Activated naive CD8-positive, alpha-beta T cell treated with anti-CD3 and anti-CD28 coated beads for 36 hours (primary cell): ENCODE measurements at regions not wholly inside any gene's neighbourhood (a gene's known extent, or its start where the extent isn't known, plus 50 kb on each side); places are given as distances from the start of the nearest gene placed in this dataset.

Experiments used
- DNase-seq: peaks from one replicate; pipeline ENCODE4 v3.0.0; 2021
- H3K27ac Mint-ChIP-seq: one replicate; pipeline ENCODE4 v1.8.0; 2022; ENCODE audit warnings: mild to moderate bottlenecking, moderate library complexity, mixed read lengths
- H3K27me3 Mint-ChIP-seq: one replicate; pipeline ENCODE4 v1.8.0; 2022; ENCODE audit warnings: mild to moderate bottlenecking, mixed read lengths
- H3K36me3 Mint-ChIP-seq: one replicate; pipeline ENCODE4 v1.8.0; 2021; ENCODE audit warnings: mild to moderate bottlenecking, mixed read lengths
- H3K4me1 Mint-ChIP-seq: one replicate; pipeline ENCODE4 v1.8.0; 2021; ENCODE audit warnings: mixed read lengths
- H3K4me3 Mint-ChIP-seq: one replicate; pipeline ENCODE4 v1.8.0; 2022; ENCODE audit warnings: mild to moderate bottlenecking, moderate library complexity, mixed read lengths
- H3K9me3 Mint-ChIP-seq: one replicate; pipeline ENCODE4 v1.8.0; 2022; ENCODE audit warnings: mixed read lengths

DNA sequence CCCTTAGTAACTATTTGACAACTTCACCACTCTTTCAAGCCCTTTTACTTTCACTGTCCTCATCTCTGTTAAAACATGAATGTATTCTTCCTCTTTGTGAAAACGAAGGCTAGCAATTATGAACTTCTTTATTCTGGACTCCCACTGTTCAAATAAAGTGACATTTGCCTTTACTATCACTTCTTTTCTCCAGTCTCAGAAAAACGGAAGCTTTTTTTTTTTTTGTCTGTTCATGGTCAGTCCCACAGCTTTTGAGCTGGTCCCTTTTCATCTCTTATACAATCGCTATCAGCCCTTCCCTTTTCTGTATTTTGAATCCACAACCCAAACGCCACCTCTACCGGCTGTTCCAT lies 327.7 kb downstream of the DKK2 start:
- DNase-seq: no peak
- Mint-ChIP-seq H3K4me1 (no peaks in the 10 kb centered on the region), H3K9me3 (peaks cover 1% of the 10 kb centered on the region), H3K4me3 (no peak overlapping the region), H3K27me3 (no peaks in the 10 kb centered on the region), H3K36me3 (no peaks in the 10 kb centered on the region), H3K27ac (no peak overlapping the region)

DNA sequence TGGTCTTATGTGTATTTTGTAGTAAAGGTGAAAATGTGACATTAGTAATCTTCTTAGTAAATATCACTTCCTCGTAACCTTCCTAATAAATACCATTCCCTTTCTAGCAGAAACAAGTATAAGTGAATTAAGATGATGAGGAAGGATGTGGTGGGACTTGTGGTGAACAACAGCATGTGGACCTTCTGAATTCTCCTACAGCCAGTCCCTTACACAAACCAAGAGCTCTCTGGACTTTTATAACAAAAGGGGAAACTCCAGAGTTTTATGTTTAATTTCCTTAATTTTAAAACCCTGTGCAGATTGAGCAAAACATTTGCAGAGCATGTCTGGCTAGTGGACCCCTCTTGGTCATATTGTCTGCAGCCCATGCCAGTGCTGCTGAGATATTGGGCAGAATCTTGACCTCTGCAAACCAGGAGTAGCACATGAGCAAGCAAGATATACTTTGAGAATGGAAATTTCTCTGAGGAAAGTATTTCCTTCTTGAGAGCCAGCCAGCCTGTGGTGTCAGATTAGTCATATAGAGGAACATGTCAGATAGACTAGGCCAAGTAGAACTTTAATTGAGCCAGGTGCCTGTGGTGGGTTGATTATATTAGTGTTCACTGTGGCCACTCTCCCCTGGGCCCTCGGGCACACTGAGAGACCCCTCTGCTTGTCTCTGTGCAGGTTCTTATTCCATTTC lies 328.2 kb downstream of the DKK2 start:
- Mint-ChIP-seq H3K4me3 (no peak overlapping the region), H3K4me1 (no peaks in the 10 kb centered on the region), H3K27ac (no peak overlapping the region), H3K9me3 (peaks cover 3% of the 10 kb centered on the region), H3K36me3 (no peaks in the 10 kb centered on the region), H3K27me3 (no peaks in the 10 kb centered on the region)
- DNase-seq: no peak

DNA sequence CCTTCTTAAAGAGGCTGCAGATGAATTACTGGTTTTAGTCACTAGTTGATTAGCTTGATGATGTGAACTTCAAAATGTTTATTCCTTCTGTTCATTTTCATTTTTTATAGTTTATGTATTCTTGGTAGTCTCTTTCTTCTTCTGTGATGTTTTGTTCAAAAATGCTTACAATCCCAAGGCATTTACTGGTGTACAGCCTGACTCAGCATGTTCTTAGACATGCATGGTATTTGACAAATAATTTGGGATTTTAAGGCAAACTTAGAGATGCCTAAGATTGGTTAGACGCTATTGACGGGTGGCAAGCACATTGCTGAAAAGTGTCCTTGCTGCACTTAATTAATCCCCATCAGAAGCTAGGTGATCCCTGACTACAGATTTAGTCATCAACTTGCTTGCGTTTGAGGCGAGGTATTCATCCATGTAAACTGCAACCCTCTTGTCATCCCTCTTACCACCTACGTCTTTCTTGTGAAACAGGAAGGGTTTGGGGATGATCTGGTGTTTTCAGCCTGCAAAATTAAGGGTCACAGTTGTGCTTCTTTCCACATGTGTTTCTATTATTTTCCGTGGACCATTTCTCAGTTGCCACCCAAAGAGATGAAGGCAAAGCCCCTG lies 331.8 kb downstream of the DKK2 start:
- Mint-ChIP-seq H3K9me3 (peaks cover 9% of the 10 kb centered on the region), H3K4me3 (no peak overlapping the region), H3K27me3 (no peaks in the 10 kb centered on the region), H3K27ac (no peak overlapping the region), H3K36me3 (no peaks in the 10 kb centered on the region), H3K4me1 (no peaks in the 10 kb centered on the region)
- no peak for DNase-seq

GRCh38 chr4:106700321-106700720 lies 331.7 kb upstream of the GIMD1 start:
- DNase-seq: no peak
- Mint-ChIP-seq H3K4me3 (no peak overlapping the region), H3K4me1 (no peaks in the 10 kb centered on the region), H3K36me3 (no peaks in the 10 kb centered on the region), H3K27ac (no peak overlapping the region), H3K27me3 (no peaks in the 10 kb centered on the region), H3K9me3 (peaks cover 9% of the 10 kb centered on the region)

- Mint-ChIP-seq H3K27me3 (no peaks in the 10 kb centered on the region), H3K4me3 (no peak overlapping the region), H3K4me1 (no peaks in the 10 kb centered on the region), H3K36me3 (no peaks in the 10 kb centered on the region), H3K9me3 (peaks cover 9% of the 10 kb centered on the region), H3K27ac (no peak overlapping the region)
- no peak for DNase-seq
Measured at GRCh38 chr4:106698621-106699195, 330.1 kb upstream of the GIMD1 start.

GRCh38 chr4:106695501-106696262 lies 327.1 kb upstream of the GIMD1 start:
- Mint-ChIP-seq H3K4me1 (no peaks in the 10 kb centered on the region), H3K27me3 (no peaks in the 10 kb centered on the region), H3K9me3 (peaks cover 2% of the 10 kb centered on the region), H3K27ac (no peak overlapping the region), H3K36me3 (no peaks in the 10 kb centered on the region), H3K4me3 (no peak overlapping the region)
- DNase-seq: no peak

- no peak overlapping the region for H3K4me3 Mint-ChIP-seq
- no peak for DNase-seq
- H3K4me1 Mint-ChIP-seq: no peaks in the 10 kb centered on the region
- H3K27ac Mint-ChIP-seq: no peak overlapping the region
- H3K27me3 Mint-ChIP-seq: no peaks in the 10 kb centered on the region
- no peaks in the 10 kb centered on the region for H3K36me3 Mint-ChIP-seq
- peaks cover 2% of the 10 kb centered on the region for H3K9me3 Mint-ChIP-seq
Measured at GRCh38 chr4:106694232-106694631, 325.7 kb upstream of the GIMD1 start.

GRCh38 chr4:106691749-106692148 lies 323.2 kb upstream of the GIMD1 start:
- no peak overlapping the region for H3K4me3 Mint-ChIP-seq
- no peaks in the 10 kb centered on the region for H3K36me3 Mint-ChIP-seq
- H3K9me3 Mint-ChIP-seq: peaks cover 2% of the 10 kb centered on the region
- DNase-seq: no peak
- no peaks in the 10 kb centered on the region for H3K27me3 Mint-ChIP-seq
- no peaks in the 10 kb centered on the region for H3K4me1 Mint-ChIP-seq
- H3K27ac Mint-ChIP-seq: no peak overlapping the region

GRCh38 chr4:106690487-106690886 lies 321.9 kb upstream of the GIMD1 start:
- H3K36me3 Mint-ChIP-seq: no peaks in the 10 kb centered on the region
- no peak for DNase-seq
- peaks cover 2% of the 10 kb centered on the region for H3K9me3 Mint-ChIP-seq
- H3K27me3 Mint-ChIP-seq: no peaks in the 10 kb centered on the region
- no peaks in the 10 kb centered on the region for H3K4me1 Mint-ChIP-seq
- H3K4me3 Mint-ChIP-seq: no peak overlapping the region
- no peak overlapping the region for H3K27ac Mint-ChIP-seq

DNA sequence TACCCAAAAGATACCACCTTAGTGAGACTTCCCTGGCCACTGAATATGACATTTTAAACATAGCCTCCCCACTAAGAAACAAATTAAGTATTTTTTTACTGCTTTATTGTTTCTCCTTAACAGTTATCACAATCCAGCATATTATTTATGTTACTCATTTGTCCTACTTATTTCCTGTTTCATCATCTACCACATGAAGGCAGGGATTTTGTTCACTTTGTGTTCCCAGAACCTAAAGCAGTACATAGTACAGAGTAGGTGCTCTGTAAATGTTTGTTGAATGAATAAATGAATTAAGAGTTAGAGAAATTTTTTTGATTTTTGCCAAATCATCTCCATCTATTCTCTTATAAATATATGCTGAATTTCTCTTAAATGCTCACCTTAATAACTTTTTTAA lies 318.4 kb upstream of the GIMD1 start:
- DNase-seq: no peak
- no peak overlapping the region for H3K4me3 Mint-ChIP-seq
- H3K4me1 Mint-ChIP-seq: no peaks in the 10 kb centered on the region
- H3K36me3 Mint-ChIP-seq: no peaks in the 10 kb centered on the region
- no peaks in the 10 kb centered on the region for H3K27me3 Mint-ChIP-seq
- no peak overlapping the region for H3K27ac Mint-ChIP-seq
- no peaks in the 10 kb centered on the region for H3K9me3 Mint-ChIP-seq

GRCh38 chr4:106681381-106681921 lies 312.9 kb upstream of the GIMD1 start:
- no peaks in the 10 kb centered on the region for H3K4me1 Mint-ChIP-seq
- H3K4me3 Mint-ChIP-seq: no peak overlapping the region
- no peak for DNase-seq
- H3K27me3 Mint-ChIP-seq: no peaks in the 10 kb centered on the region
- no peaks in the 10 kb centered on the region for H3K36me3 Mint-ChIP-seq
- peaks cover 1% of the 10 kb centered on the region for H3K9me3 Mint-ChIP-seq
- H3K27ac Mint-ChIP-seq: no peak overlapping the region

- peaks cover 7% of the 10 kb centered on the region for H3K9me3 Mint-ChIP-seq
- no peaks in the 10 kb centered on the region for H3K36me3 Mint-ChIP-seq
- no peaks in the 10 kb centered on the region for H3K4me1 Mint-ChIP-seq
- no peak for DNase-seq
- H3K27ac Mint-ChIP-seq: no peak overlapping the region
- no peak overlapping the region for H3K4me3 Mint-ChIP-seq
- no peaks in the 10 kb centered on the region for H3K27me3 Mint-ChIP-seq
Measured at GRCh38 chr4:106679063-106679462, 310.5 kb upstream of the GIMD1 start.

- Mint-ChIP-seq H3K9me3 (peaks cover 7% of the 10 kb centered on the region), H3K27ac (no peak overlapping the region), H3K4me1 (no peaks in the 10 kb centered on the region), H3K27me3 (no peaks in the 10 kb centered on the region), H3K36me3 (no peaks in the 10 kb centered on the region), H3K4me3 (no peak overlapping the region)
- DNase-seq: no peak
Measured at GRCh38 chr4:106677213-106677612, 308.6 kb upstream of the GIMD1 start.

GRCh38 chr4:106676173-106676921 lies 307.8 kb upstream of the GIMD1 start:
- H3K36me3 Mint-ChIP-seq: no peaks in the 10 kb centered on the region
- DNase-seq: no peak
- peaks cover 5% of the 10 kb centered on the region for H3K9me3 Mint-ChIP-seq
- H3K27me3 Mint-ChIP-seq: no peaks in the 10 kb centered on the region
- no peak overlapping the region for H3K27ac Mint-ChIP-seq
- no peak overlapping the region for H3K4me3 Mint-ChIP-seq
- H3K4me1 Mint-ChIP-seq: no peaks in the 10 kb centered on the region

GRCh38 chr4:106671716-106672115 lies 303.1 kb upstream of the GIMD1 start:
- H3K4me1 Mint-ChIP-seq: no peaks in the 10 kb centered on the region
- H3K27ac Mint-ChIP-seq: no peak overlapping the region
- H3K4me3 Mint-ChIP-seq: no peak overlapping the region
- H3K36me3 Mint-ChIP-seq: no peaks in the 10 kb centered on the region
- H3K27me3 Mint-ChIP-seq: no peaks in the 10 kb centered on the region
- no peak for DNase-seq
- peaks cover 5% of the 10 kb centered on the region for H3K9me3 Mint-ChIP-seq
